HepG2 (cell line): ENCODE measurements at regions not wholly inside any gene's neighbourhood (a gene's known extent, or its start where the extent isn't known, plus 50 kb on each side); places are given as distances from the start of the nearest gene placed in this dataset.

ENCODE experiments used
- ATAC-seq: fragments of 200-7000 bp; cut with Tn5 transposase; 3 replicates; pipeline ENCODE4 v1.9.1; 2020; ENCODE audit warnings: mild to moderate bottlenecking, moderate library complexity
- BruUV-seq: library from RNA; stranded (reverse); fragments of 400-500 nt; replicated peaks from 2 replicates; lab custom pipeline; 2021; lab: Mats Ljungman, UMichigan
- CTCF ChIA-PET: fragments of 300-600 bp; formaldehyde crosslinking; extraction: SDS; loops from one replicate; lab custom pipeline; 2021; ENCODE audit warnings: low total read pairs, inconsistent platforms, low intra/inter-chr PET ratio; lab: Yijun Ruan, JAX
- POLR2A ChIA-PET: fragments of 350-600 bp; sonication (Branson Sonifier 250); formaldehyde crosslinking; loops from one replicate; lab custom pipeline; 2020; ENCODE audit warnings: antibody characterized with exemption, inconsistent platforms; lab: Yijun Ruan, JAX
- DNase-seq: peaks from one replicate; pipeline ENCODE4 v3.0.0-alpha.2; 2015; ENCODE audit warnings: low spot score
- FAIRE-seq: peaks from 3 replicates; lab custom pipeline; 2011; peaks lifted over from hg19 to GRCh38; lab: Jason Lieb, UNC
- H2AFZ ChIP-seq: one replicate; pipeline ENCODE4 v1.6.1; 2011; ENCODE audit warnings: low read length, inconsistent platforms
- H3K27ac ChIP-seq: fragments of 300-600 bp; 3 replicates; pipeline ENCODE4 v1.8.0; 2011; ENCODE audit warnings: mixed run types, mild to moderate bottlenecking, mixed read lengths, low read length, inconsistent platforms; ENCODE audit not compliant: insufficient read depth; ENCODE audit errors: extremely low read length
- H3K27me3 ChIP-seq, 2 experiments: fragments of 200-600 bp in 1 of 2; 2 replicates in 1 of 2; 3 replicates in 1 of 2; pipeline versions ENCODE4 v1.6.0 to v1.8.0; 2011; ENCODE audit warnings: low read length in 2 of 2, mild to moderate bottlenecking in 2 of 2, moderate library complexity in 2 of 2, inconsistent platforms in 1 of 2; ENCODE audit not compliant: insufficient read depth in 2 of 2, control insufficient read depth in 1 of 2
- H3K36me3 ChIP-seq, 2 experiments: fragments of 200-600 bp in 1 of 2; replicated peaks in 1 of 2; 2 replicates in 1 of 2; 3 replicates in 1 of 2; pipeline versions ENCODE4 v1.5.1 to v1.8.0; 2011; ENCODE audit warnings: low read length in 2 of 2, inconsistent platforms in 1 of 2; ENCODE audit not compliant: insufficient read depth in 2 of 2, control insufficient read depth in 1 of 2
- H3K4me1 ChIP-seq: 2 replicates; pipeline ENCODE4 v1.5.1; 2012; ENCODE audit warnings: low read length, inconsistent platforms; ENCODE audit not compliant: insufficient read depth
- H3K4me2 ChIP-seq: 2 replicates; pipeline ENCODE4 v1.6.0; 2011; ENCODE audit warnings: low read depth, low read length, inconsistent platforms
- H3K4me3 ChIP-seq, 3 experiments: fragments of 200-600 bp in 1 of 3; sonication (generic), shearing (Covaris generic) in 1 of 3; replicated peaks in 1 of 3; 2 replicates each; pipeline ENCODE4 v1.5.1; 2011 to 2016; ENCODE audit warnings: low read length in 3 of 3, inconsistent platforms in 2 of 3, low read depth in 2 of 3, mild to moderate bottlenecking in 2 of 3, control low read depth in 1 of 3, mixed read lengths in 1 of 3; ENCODE audit not compliant: insufficient read depth in 1 of 3
- H3K79me2 ChIP-seq: one replicate; pipeline ENCODE4 v1.6.1; 2011; ENCODE audit warnings: low read length, inconsistent platforms; ENCODE audit not compliant: insufficient read depth
- H3K9ac ChIP-seq: 2 replicates; pipeline ENCODE4 v1.6.0; 2011; ENCODE audit warnings: mild to moderate bottlenecking, low read depth, low read length, inconsistent platforms; ENCODE audit not compliant: insufficient read depth
- H3K9me3 ChIP-seq: 2 replicates; pipeline ENCODE4 v1.5.1; 2012; ENCODE audit warnings: mild to moderate bottlenecking, low read length
- H4K20me1 ChIP-seq: 2 replicates; pipeline ENCODE4 v1.6.0; 2011; ENCODE audit warnings: inconsistent platforms, mild to moderate bottlenecking, low read length, moderate library complexity; ENCODE audit not compliant: insufficient read depth
- AKAP8 ChIP-seq: sonication (generic); formaldehyde crosslinking; IDR thresholded peaks from 2 replicates; pipeline ENCODE4 v1.5.1; 2020; ENCODE audit warnings: mild to moderate bottlenecking, missing genetic modification reagents
- BRD4 ChIP-seq: sonication (generic); formaldehyde crosslinking; IDR thresholded peaks from 2 replicates; pipeline ENCODE4 v1.4.0; 2020; ENCODE audit warnings: missing genetic modification reagents
- DR1 ChIP-seq: sonication (generic); formaldehyde crosslinking; IDR thresholded peaks from 2 replicates; pipeline ENCODE4 v1.8.0; 2021; ENCODE audit warnings: mild to moderate bottlenecking, missing genetic modification reagents, inconsistent platforms
- E2F2 ChIP-seq: sonication (generic); formaldehyde crosslinking; IDR thresholded peaks from 2 replicates; pipeline ENCODE4 v1.4.0; 2020; ENCODE audit warnings: missing genetic modification reagents, borderline replicate concordance
- IRF1 ChIP-seq: sonication (generic); formaldehyde crosslinking; IDR thresholded peaks from 2 replicates; pipeline ENCODE4 v1.4.0; 2020; ENCODE audit warnings: low read depth, mild to moderate bottlenecking, missing genetic modification reagents
- MAFK ChIP-seq, 2 experiments: IDR thresholded peaks in 1 of 2; conservative IDR thresholded peaks in 1 of 2; 2 replicates each; pipeline ENCODE4 v1.6.1; 2011; ENCODE audit warnings: improper control_type of control experiment in 2 of 2, low read length in 2 of 2
- MBD4 ChIP-seq: IDR thresholded peaks from 2 replicates; pipeline ENCODE4 v1.6.1; 2012; ENCODE audit warnings: low read length, inconsistent platforms, borderline replicate concordance
- POGK ChIP-seq: sonication (generic); formaldehyde crosslinking; conservative IDR thresholded peaks from 2 replicates; pipeline ENCODE4 v1.8.0; 2022; ENCODE audit warnings: mild to moderate bottlenecking, moderate library complexity, missing genetic modification reagents
- ZBTB1 ChIP-seq: sonication (generic); formaldehyde crosslinking; IDR thresholded peaks from 2 replicates; pipeline ENCODE4 v1.4.0; 2020; ENCODE audit warnings: missing genetic modification reagents, borderline replicate concordance
- ZNF816 ChIP-seq: sonication (generic); formaldehyde crosslinking; IDR thresholded peaks from 2 replicates; pipeline ENCODE4 v1.8.0; 2022; ENCODE audit warnings: missing genetic modification reagents, mild to moderate bottlenecking, borderline replicate concordance
- WGBS: methylation state at CpG from one replicate; pipeline ENCODE4 v1.1.6; 2017; ENCODE audit warnings: low lambda C conversion rate; 5-methylcytosine and 5-hydroxymethylcytosine counted together
- in situ Hi-C: cut with HindIII; loops from 2 replicates; pipeline ENCODE4 v1.10.0; 2017; ENCODE audit warnings: low pct_unique_long_range_greater_than_20kb; ENCODE audit not compliant: extremely low pct_ligation_motif_present
- intact Hi-C: fragments of 100-400 bp; cut with micrococcal nuclease; formaldehyde crosslinking; loops from one replicate; pipeline ENCODE4 v1.10.0; 2022; ENCODE audit not compliant: unreplicated experiment

GRCh38 chr7:22613496-22613895, 113.5 kb upstream of the IL6 start (continued):
- TF ChIP-seq IRF1 (CRISPR knock-in tag) (no peak), BRD4 (CRISPR knock-in tag) (no peak), MBD4 (no peak), ZBTB1 (CRISPR knock-in tag) (no peak), POGK (CRISPR knock-in tag) (no peak), AKAP8 (CRISPR knock-in tag) (no peak), DR1 (CRISPR knock-in tag) (no peak)

- ChIA-PET CTCF (no interaction called here), POLR2A (no interaction called here)
- Histone ChIP-seq H3K79me2 (no peaks in the 10 kb centered on the region), H3K27me3 (no peaks in the 10 kb centered on the region; a peak in 2 of 5 replicates), H3K9me3 (0 out of 2 replicates have a peak, but pooled peaks cover 2% of the 10 kb centered on the region), H3K9ac (no peak overlapping the region), H3K27ac (no peak overlapping the region), H3K36me3 (no peaks in the 10 kb centered on the region), H3K4me1 (no peaks in the 10 kb centered on the region), H2AFZ (no peak overlapping the region), H4K20me1 (no peaks in the 10 kb centered on the region), H3K4me2 (no peak overlapping the region), H3K4me3 (no peak overlapping the region)
- no peak for TF ChIP-seq MAFK (conservative IDR thresholded peaks at IDR 0.05 in 1 of 2, IDR thresholded peaks at IDR 0.05 in 1 of 2; ENCODE audit: low read length in 2 of 2)
- no peak for TF ChIP-seq ZNF816 (CRISPR knock-in tag)
- no peak for TF ChIP-seq E2F2 (CRISPR knock-in tag)
- intact Hi-C loops: no loop called here
- FAIRE-seq (no peak), ATAC-seq (no peak), DNase-seq (no peak)
- 9% methylated on average over 2 of the region's 2 CpGs for WGBS
- BruUV-seq: no TSS peak
- in situ Hi-C loops: no loop called here
Observed at GRCh38 chr7:22612776-22613175, 112.8 kb upstream of the STEAP1B start.
